Peyer's patch (tissue), 4 donors: ENCODE measurements at regions not wholly inside any gene's neighbourhood (a gene's known extent, or its start where the extent isn't known, plus 50 kb on each side); places are given as distances from the start of the nearest gene placed in this dataset.

ENCODE experiments used
- DNase-seq, 3 donors: peaks; one replicate each; pipeline ENCODE4 v3.0.0-alpha.2; 2017 to 2019
- H3K27ac ChIP-seq, 4 donors: fragments of 200-600 bp; sonication (generic); one replicate each; pipeline ENCODE4 v1.5.1; 2016 to 2019
- H3K27me3 ChIP-seq, 2 donors: fragments of 200-600 bp; sonication (generic); one replicate each; pipeline ENCODE4 v1.5.1; 2019
- H3K36me3 ChIP-seq, 3 donors: fragments of 200-600 bp; sonication (generic); one replicate each; pipeline ENCODE4 v1.5.1; 2016 to 2019
- H3K4me1 ChIP-seq, 4 donors: fragments of 200-600 bp; sonication (generic); one replicate each; pipeline ENCODE4 v1.5.1; 2016 to 2019
- H3K4me3 ChIP-seq, 4 donors: fragments of 200-600 bp; sonication (generic); 1 replicate in 3 of 4; 2 replicates in 1 of 4; pipeline ENCODE4 v1.5.1; 2016 to 2019; ENCODE audit warnings: mild to moderate bottlenecking in 1 of 4
- H3K9me3 ChIP-seq, 4 donors: fragments of 200-600 bp; sonication (generic); one replicate each; pipeline ENCODE4 v1.5.1; 2016 to 2019; ENCODE audit warnings: mild to moderate bottlenecking in 1 of 4
- CTCF ChIP-seq, 6 experiments: fragments of 450-650 bp in 4 of 6; fragments of 200-600 bp in 2 of 6; sonication (generic) in 1 of 6; IDR thresholded peaks; one replicate each; pipeline ENCODE4 v1.5.1; 2017 to 2019; ENCODE audit warnings: antibody characterized with exemption in 6 of 6, mild to moderate bottlenecking in 3 of 6, moderate library complexity in 1 of 6
- POLR2A ChIP-seq, 2 donors: fragments of 450-650 bp; IDR thresholded peaks; one replicate each; pipeline ENCODE4 v1.5.1; 2017; ENCODE audit warnings: antibody characterized with exemption in 2 of 2, mild to moderate bottlenecking in 2 of 2, moderate library complexity in 2 of 2

GRCh38 chr13:107906131-107906530 is 309.2 kb downstream of the LIG4 start:
- no peaks in the 10 kb centered on the region for H3K9me3 ChIP-seq
- no peaks in the 10 kb centered on the region for H3K36me3 ChIP-seq
- TF ChIP-seq CTCF (IDR thresholded peaks at IDR 0.05), result no peak
- no peak for TF ChIP-seq POLR2A (IDR thresholded peaks at IDR 0.05)
- H3K4me1 ChIP-seq, result no peaks in the 10 kb centered on the region
- DNase-seq, result no peak
- no peak overlapping the region for H3K4me3 ChIP-seq
- no peak overlapping the region for H3K27ac ChIP-seq
- no peaks in the 10 kb centered on the region for H3K27me3 ChIP-seq

- TF ChIP-seq POLR2A (IDR thresholded peaks at IDR 0.05) (no peak), CTCF (IDR thresholded peaks at IDR 0.05) (no peak)
- Histone ChIP-seq H3K27me3 (no peaks in the 10 kb centered on the region), H3K36me3 (no peaks in the 10 kb centered on the region), H3K9me3 (no peaks in the 10 kb centered on the region), H3K4me3 (no peak overlapping the region), H3K27ac (no peak overlapping the region), H3K4me1 (no peaks in the 10 kb centered on the region)
- DNase-seq, result no peak
Observed at GRCh38 chr13:107901996-107902562, 313.3 kb downstream of the LIG4 start.

GRCh38 chr13:107901230-107901629 is 314.1 kb downstream of the LIG4 start:
- Histone ChIP-seq H3K9me3 (no peaks in the 10 kb centered on the region), H3K4me1 (no peaks in the 10 kb centered on the region), H3K36me3 (no peaks in the 10 kb centered on the region), H3K27me3 (no peaks in the 10 kb centered on the region), H3K4me3 (no peak overlapping the region), H3K27ac (no peak overlapping the region)
- TF ChIP-seq POLR2A (IDR thresholded peaks at IDR 0.05), result no peak
- no peak for TF ChIP-seq CTCF (IDR thresholded peaks at IDR 0.05)
- DNase-seq, result no peak

GRCh38 chr13:107900775-107901174 is 314.6 kb downstream of the LIG4 start:
- Histone ChIP-seq H3K9me3 (no peaks in the 10 kb centered on the region), H3K27me3 (no peaks in the 10 kb centered on the region), H3K4me1 (no peaks in the 10 kb centered on the region), H3K36me3 (no peaks in the 10 kb centered on the region), H3K4me3 (no peak overlapping the region), H3K27ac (no peak overlapping the region)
- TF ChIP-seq POLR2A (IDR thresholded peaks at IDR 0.05), result no peak
- TF ChIP-seq CTCF (IDR thresholded peaks at IDR 0.05), result no peak
- no peak for DNase-seq

GRCh38 chr13:107886118-107886517 is 329.2 kb downstream of the LIG4 start:
- no peaks in the 10 kb centered on the region for H3K4me1 ChIP-seq
- no peaks in the 10 kb centered on the region for H3K27me3 ChIP-seq
- no peak overlapping the region for H3K27ac ChIP-seq
- no peak overlapping the region for H3K4me3 ChIP-seq
- TF ChIP-seq CTCF (IDR thresholded peaks at IDR 0.05), result no peak
- TF ChIP-seq POLR2A (IDR thresholded peaks at IDR 0.05), result no peak
- H3K9me3 ChIP-seq, result no peaks in the 10 kb centered on the region
- no peak for DNase-seq
- H3K36me3 ChIP-seq, result no peaks in the 10 kb centered on the region

GRCh38 chr13:107884564-107884963 is 330.8 kb downstream of the LIG4 start:
- TF ChIP-seq CTCF (IDR thresholded peaks at IDR 0.05) (no peak), POLR2A (IDR thresholded peaks at IDR 0.05) (no peak)

More at GRCh38 chr13:107884564-107884963, 330.8 kb downstream of the LIG4 start:
- H3K9me3 ChIP-seq, result no peaks in the 10 kb centered on the region
- H3K27me3 ChIP-seq, result no peaks in the 10 kb centered on the region
- H3K36me3 ChIP-seq, result no peaks in the 10 kb centered on the region
- H3K27ac ChIP-seq, result no peak overlapping the region
- DNase-seq, result no peak
- no peaks in the 10 kb centered on the region for H3K4me1 ChIP-seq
- H3K4me3 ChIP-seq, result no peak overlapping the region
